Medulla oblongata (tissue), 1 donor: ENCODE measurements at regions not wholly inside any gene's neighbourhood (a gene's known extent, or its start where the extent isn't known, plus 50 kb on each side); places are given as distances from the start of the nearest gene placed in this dataset.
"Not testable (repeated sequence)": the region's sequence is repeated elsewhere in the genome, so short reads cannot be mapped to it uniquely, and the experiment has no call there.

ENCODE experiments used
- DNase-seq: peaks from one replicate; pipeline ENCODE4 v3.0.0-alpha.2; 2015; ENCODE audit errors: extremely low spot score

GRCh38 chr2:234725528-234726264, 226.1 kb upstream of the SH3BP4 start:
- no peak for DNase-seq

DNA sequence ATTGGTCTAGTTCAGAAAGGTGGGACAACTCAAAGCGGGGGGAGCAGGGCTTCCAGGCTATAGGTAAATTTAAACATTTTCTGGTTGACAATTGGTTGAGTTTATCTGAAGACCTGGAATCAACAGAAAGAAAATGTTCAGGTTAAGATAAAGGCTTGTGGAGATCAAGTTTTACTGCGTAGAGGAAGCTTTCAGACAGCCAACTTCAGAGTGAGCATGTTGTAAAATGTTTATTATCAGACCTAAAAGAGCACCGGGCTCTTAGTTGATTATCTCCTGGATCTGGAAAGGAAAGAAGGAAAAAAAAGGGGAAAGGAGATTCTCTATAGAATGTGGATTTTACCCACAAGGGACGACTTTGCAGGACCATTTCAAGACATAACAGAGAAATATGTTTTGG, 227.0 kb upstream of the SH3BP4 start:
- no peak for DNase-seq

DNA sequence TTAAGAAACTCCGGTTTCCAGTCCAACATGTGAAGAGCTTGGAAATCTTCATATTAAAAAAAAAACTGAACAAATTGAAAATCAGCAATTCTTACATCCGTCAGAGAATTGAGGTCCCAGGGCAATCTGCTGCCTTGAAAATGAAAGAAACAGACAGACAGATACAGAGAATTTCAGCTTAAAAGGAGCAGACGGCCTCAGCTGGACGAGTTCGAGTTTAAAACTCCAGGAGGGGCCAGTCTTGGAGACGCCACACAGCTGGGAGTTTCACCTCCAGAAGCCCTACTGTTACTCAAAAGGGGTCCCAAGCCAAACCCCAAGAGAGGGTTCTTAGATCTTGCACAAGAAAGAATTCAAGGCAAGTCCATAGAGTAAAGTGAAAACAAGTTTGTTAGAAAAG, 226.5 kb upstream of the ARL4C start:
- no peak for DNase-seq

DNA sequence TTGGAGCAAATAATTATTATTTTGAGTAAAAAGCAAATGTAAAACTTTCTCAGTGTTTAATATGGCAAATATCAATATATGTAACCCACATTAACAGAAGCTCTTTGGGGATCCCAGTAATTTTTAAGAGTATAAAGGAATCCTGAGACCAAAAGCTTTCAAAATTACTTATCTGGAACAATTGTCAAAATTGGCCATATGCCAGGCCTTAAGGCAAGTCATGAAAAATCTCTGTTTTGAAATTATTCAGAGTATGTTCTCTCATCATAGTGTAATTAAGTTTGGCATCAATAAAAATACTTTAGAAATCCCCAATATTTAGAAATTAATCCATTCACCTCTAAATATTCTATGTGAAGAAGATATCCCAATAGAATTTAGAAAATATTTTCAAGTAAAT, 225.3 kb upstream of the ARL4C start:
- DNase-seq: peak; percentile 3

DNA sequence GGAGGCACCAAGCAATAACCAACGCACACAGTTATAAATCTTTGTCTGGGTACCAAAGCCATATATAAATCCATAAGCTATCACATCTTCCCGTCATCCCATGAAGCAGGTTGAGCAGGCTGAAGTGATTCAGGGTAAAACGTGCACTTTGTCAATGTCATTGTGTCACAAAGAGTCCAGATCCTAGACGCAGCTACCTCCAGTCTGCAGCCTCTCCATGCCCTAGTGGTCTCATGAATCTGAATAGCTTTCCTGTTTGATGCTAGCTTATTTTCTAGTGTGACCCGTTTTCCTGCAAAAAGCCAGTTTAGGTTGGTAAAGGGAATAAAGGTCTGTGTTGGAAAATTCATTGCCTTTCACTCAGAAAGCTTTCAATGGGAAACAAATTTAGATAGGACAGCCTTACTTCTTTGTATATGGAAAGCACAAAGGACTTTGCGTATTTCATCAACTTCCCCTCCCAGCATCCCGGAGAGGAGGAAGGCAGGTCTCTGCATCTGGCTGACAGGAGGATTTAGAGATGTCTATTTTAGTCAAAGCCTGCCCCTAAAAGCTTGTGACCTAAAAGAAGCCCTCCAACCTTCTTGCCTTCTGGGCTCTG, 222.3 kb upstream of the ARL4C start:
- no peak for DNase-seq

DNA sequence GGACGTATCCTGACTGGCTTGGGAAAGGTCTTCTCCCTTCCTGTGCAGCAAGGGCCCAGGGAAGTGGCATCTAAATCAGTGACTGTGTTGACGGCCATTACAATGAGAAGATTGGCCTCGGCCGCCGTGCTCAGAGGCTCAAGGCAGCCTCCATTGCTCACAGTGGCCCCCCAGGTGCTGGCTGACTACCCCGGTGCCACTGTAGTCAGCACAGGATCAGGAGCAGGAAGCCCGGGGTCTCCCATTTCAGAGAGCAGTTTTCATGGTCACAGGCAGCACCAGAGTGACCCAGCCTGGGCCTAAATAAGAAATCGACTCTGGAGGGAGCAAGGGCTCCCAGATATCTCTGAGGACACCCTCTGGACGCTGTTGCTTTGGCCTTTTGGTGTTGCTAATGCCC, 219.4 kb upstream of the ARL4C start:
- no peak for DNase-seq

DNA sequence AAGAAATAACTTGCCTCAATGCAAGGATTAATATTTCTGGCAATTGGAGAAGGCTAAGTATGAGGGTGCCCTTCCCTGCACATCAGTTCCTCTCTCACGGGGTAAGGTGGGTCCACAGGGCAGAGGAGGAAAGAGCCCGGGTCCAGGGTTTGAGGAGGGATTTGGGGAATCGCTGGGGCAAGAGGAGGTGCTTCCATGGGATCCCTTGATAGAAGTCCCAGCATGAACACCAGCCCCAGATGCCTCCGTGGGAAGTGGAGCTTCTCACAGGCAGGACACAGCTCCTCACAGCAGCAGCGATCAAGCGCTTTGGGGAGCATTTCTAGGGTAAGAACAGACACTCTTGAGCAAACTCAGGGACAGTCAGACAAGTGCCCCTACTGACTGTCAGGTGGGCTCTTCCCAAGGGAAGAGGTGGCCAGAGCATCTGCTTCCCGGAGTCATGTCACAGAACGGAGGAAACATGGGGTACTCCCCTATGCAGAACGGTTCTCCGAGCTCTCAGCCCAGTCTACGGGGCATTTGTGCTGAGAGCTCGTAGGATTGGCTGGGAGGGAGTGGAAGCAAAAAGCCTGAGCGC, 218.9 kb upstream of the ARL4C start:
- no peak for DNase-seq

- DNase-seq: no peak
These were observed 217.8 kb upstream of the ARL4C start for GRCh38 chr2:234714711-234715110.

- DNase-seq: no peak
These were observed 215.6 kb upstream of the ARL4C start for GRCh38 chr2:234712421-234712935.

DNA sequence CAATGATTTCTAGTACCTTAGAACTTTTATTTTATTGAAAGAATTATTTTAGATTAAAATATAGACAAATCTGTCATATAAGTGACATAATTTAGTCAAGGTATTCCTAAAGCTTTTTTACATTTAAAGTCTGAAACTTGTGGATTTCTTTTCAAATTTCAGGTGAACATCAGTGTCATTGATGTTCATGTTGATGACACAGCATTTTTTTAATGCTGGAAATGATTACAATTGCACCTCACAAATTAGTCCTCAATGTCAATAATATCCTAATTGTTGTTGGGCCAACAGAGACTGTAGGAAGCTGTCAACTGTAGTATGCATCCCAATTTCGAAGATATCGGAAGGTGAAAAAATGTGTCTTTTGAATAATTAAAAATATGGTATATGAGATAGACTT, 214.4 kb upstream of the ARL4C start:
- no peak for DNase-seq

GRCh38 chr2:234710587-234710986, 213.7 kb upstream of the ARL4C start:
- no peak for DNase-seq

GRCh38 chr2:234710066-234710465, 213.2 kb upstream of the ARL4C start:
- no peak for DNase-seq

- DNase-seq: no peak
These were observed 211.8 kb upstream of the ARL4C start for GRCh38 chr2:234708717-234709116.

GRCh38 chr2:234708091-234708683, 211.3 kb upstream of the ARL4C start:
- DNase-seq: no peak

GRCh38 chr2:234706086-234706485, 209.2 kb upstream of the ARL4C start:
- no peak for DNase-seq

GRCh38 chr2:234705108-234705507, 208.2 kb upstream of the ARL4C start:
- DNase-seq: no peak

DNA sequence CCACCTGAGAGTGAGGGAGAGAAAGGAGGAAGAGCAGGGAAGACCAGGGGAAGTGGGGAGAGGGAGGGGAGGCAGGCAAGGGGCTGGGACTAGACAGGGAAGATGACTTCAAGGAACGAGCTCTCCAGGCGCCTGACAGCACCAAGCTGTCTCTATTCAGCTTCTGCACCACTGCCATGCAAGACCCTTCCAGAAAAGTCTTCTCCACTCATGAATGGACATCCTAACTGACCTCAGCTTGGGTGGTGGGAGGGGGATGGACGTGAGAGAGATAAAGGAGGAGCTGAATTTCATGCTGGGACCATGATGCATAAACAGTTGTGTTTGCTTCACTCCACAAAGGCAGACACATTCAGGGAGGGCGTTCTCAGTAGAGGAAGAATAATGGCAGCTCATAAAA, 206.4 kb upstream of the ARL4C start:
- DNase-seq: no peak

DNA sequence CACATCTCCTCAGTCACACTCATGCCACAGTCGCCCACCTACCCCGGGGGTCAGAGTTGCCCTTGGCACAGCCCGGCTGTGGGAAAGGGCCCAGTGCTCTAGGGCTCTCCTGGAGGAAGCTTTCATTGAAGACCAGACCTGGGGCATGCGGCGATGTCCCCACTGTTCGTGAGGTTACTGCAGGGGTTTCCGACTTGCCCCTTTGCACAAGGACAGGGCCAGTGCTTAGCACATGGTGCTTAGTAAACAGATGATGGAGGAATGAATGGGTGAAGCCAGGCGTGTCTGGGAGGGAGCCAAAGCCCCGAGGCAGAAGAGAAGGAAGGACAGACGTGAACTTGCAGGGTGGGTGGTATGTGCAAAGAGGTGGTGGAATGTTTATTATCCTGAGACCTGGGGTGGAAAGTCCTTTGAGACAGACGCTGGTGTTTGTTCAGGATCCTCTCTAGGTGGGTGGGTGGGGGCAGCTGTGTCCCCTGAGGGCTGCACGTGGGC, 205.9 kb upstream of the ARL4C start:
- no peak for DNase-seq

GRCh38 chr2:234701841-234702240, 205.0 kb upstream of the ARL4C start:
- DNase-seq: no peak

GRCh38 chr2:234701421-234701820, 204.5 kb upstream of the ARL4C start:
- no peak for DNase-seq

DNA sequence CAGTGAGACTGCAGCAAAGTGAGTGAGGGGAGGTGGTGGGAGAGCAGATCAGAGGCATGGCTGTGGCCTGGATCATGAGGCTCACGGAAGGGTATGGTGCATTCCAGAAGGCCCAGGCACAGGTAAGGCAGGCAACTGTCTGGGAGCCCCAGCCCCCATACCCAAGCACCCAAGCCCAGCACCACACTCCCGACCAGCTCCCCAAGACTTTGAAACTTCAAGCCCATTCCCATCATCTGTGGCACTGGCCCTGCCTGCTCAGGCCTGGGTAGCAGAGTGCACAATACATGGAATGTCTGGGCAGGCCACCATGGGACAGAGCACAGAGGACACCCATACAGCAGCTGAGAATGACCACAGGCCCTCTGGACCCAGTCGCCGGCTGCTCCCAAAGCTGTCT, 202.6 kb upstream of the ARL4C start:
- no peak for DNase-seq

- DNase-seq: not testable (repeated sequence)
These were observed 200.5 kb upstream of the ARL4C start for GRCh38 chr2:234697300-234697876.
